Ascending aorta (tissue), 2 donors: ENCODE measurements at regions not wholly inside any gene's neighbourhood (a gene's known extent, or its start where the extent isn't known, plus 50 kb on each side); places are given as distances from the start of the nearest gene placed in this dataset.

ENCODE experiments used
- DNase-seq, 2 donors: peaks; one replicate each; pipeline ENCODE4 v3.0.0-alpha.2; 2019; ENCODE audit warnings: low spot score in 2 of 2
- H3K27ac ChIP-seq, 2 donors: fragments of 200-600 bp; sonication (generic); one replicate each; pipeline ENCODE4 v1.5.1; 2016 to 2017; ENCODE audit warnings: mild to moderate bottlenecking in 1 of 2
- H3K27me3 ChIP-seq: fragments of 200-600 bp; sonication (generic); one replicate; pipeline ENCODE4 v1.5.1; 2017
- H3K36me3 ChIP-seq, 2 donors: fragments of 200-600 bp; sonication (generic); one replicate each; pipeline ENCODE4 v1.5.1; 2016
- H3K4me1 ChIP-seq, 2 donors: fragments of 200-600 bp; sonication (generic); one replicate each; pipeline ENCODE4 v1.5.1; 2016 to 2017; ENCODE audit warnings: mild to moderate bottlenecking in 1 of 2
- H3K4me3 ChIP-seq, 2 donors: fragments of 200-600 bp; sonication (generic); one replicate each; pipeline ENCODE4 v1.5.1; 2016 to 2017; ENCODE audit warnings: mild to moderate bottlenecking in 1 of 2
- H3K9me3 ChIP-seq, 2 donors: fragments of 200-600 bp; sonication (generic); one replicate each; pipeline ENCODE4 v1.5.1; 2016
- CTCF ChIP-seq, 3 experiments: fragments of 200-600 bp in 2 of 3; fragments of 450-650 bp in 1 of 3; sonication (generic) in 2 of 3; IDR thresholded peaks; one replicate each; pipeline ENCODE4 v1.5.1; 2016 to 2019; ENCODE audit warnings: antibody characterized with exemption in 3 of 3, mild to moderate bottlenecking in 1 of 3, moderate library complexity in 1 of 3
- intact Hi-C: fragments of 100-400 bp; cut with DNase I; formaldehyde crosslinking; loops from one replicate; pipeline ENCODE4 v1.15.1; 2023

GRCh38 chr1:98210563-98210962 lies 289.7 kb upstream of the DPYD start:
- TF ChIP-seq CTCF (IDR thresholded peaks at IDR 0.05), result no peak
- Histone ChIP-seq H3K27ac (no peak overlapping the region), H3K4me1 (no peaks in the 10 kb centered on the region), H3K4me3 (no peak overlapping the region), H3K36me3 (no peaks in the 10 kb centered on the region), H3K9me3 (no peaks in the 10 kb centered on the region), H3K27me3 (no peaks in the 10 kb centered on the region)
- DNase-seq, result no peak
- intact Hi-C loops, result no loop called here

- Histone ChIP-seq H3K9me3 (no peaks in the 10 kb centered on the region), H3K36me3 (no peaks in the 10 kb centered on the region), H3K4me3 (no peak overlapping the region), H3K27ac (no peak overlapping the region), H3K4me1 (no peaks in the 10 kb centered on the region), H3K27me3 (no peaks in the 10 kb centered on the region)
- intact Hi-C loops, result no loop called here
- TF ChIP-seq CTCF (IDR thresholded peaks at IDR 0.05), result no peak
- no peak for DNase-seq
These were observed 289.2 kb upstream of the DPYD start for GRCh38 chr1:98210064-98210463.

GRCh38 chr1:98205291-98206017 lies 284.6 kb upstream of the DPYD start:
- no peaks in the 10 kb centered on the region for H3K27me3 ChIP-seq
- no peak overlapping the region for H3K4me3 ChIP-seq
- no peak for DNase-seq
- no peaks in the 10 kb centered on the region for H3K9me3 ChIP-seq
- no peaks in the 10 kb centered on the region for H3K36me3 ChIP-seq
- H3K4me1 ChIP-seq, result no peaks in the 10 kb centered on the region
- TF ChIP-seq CTCF (IDR thresholded peaks at IDR 0.05), result no peak
- no peak overlapping the region for H3K27ac ChIP-seq
- intact Hi-C loops, result no loop called here

- Histone ChIP-seq H3K27me3 (no peaks in the 10 kb centered on the region), H3K9me3 (no peaks in the 10 kb centered on the region), H3K27ac (no peak overlapping the region), H3K36me3 (no peaks in the 10 kb centered on the region), H3K4me3 (no peak overlapping the region), H3K4me1 (no peaks in the 10 kb centered on the region)
- TF ChIP-seq CTCF (IDR thresholded peaks at IDR 0.05), result no peak
- intact Hi-C loops, result no loop called here
- no peak for DNase-seq
These were observed 282.6 kb upstream of the DPYD start for GRCh38 chr1:98203466-98203865.

- Histone ChIP-seq H3K9me3 (no peaks in the 10 kb centered on the region), H3K4me1 (no peaks in the 10 kb centered on the region), H3K36me3 (no peaks in the 10 kb centered on the region), H3K27ac (no peak overlapping the region), H3K4me3 (no peak overlapping the region), H3K27me3 (no peaks in the 10 kb centered on the region)
- no peak for TF ChIP-seq CTCF (IDR thresholded peaks at IDR 0.05)
- intact Hi-C loops, result no loop called here
- DNase-seq, result no peak
These were observed 280.8 kb upstream of the DPYD start for GRCh38 chr1:98201666-98202081.

- intact Hi-C loops, result no loop called here
- no peak for TF ChIP-seq CTCF (IDR thresholded peaks at IDR 0.05)
- Histone ChIP-seq H3K36me3 (no peaks in the 10 kb centered on the region), H3K27me3 (no peaks in the 10 kb centered on the region), H3K9me3 (no peaks in the 10 kb centered on the region), H3K4me1 (no peaks in the 10 kb centered on the region), H3K4me3 (no peak overlapping the region), H3K27ac (no peak overlapping the region)
- DNase-seq, result no peak
These were observed 276.5 kb upstream of the DPYD start for GRCh38 chr1:98197356-98197755.
